ENCODE measurements at regions not wholly inside any gene's neighbourhood (a gene's known extent, or its start where the extent isn't known, plus 50 kb on each side); places are given as distances from the start of the nearest gene placed in this dataset.

- Histone ChIP-seq H3K4me1 (ENCODE audit: control insufficient read depth, insufficient read depth, low read length) (no peaks in the 10 kb centered on the region), H3K9me3 (ENCODE audit: control insufficient read depth, insufficient read depth, low read depth, low read length) (no peaks in the 10 kb centered on the region), H3K27ac (ENCODE audit: low read depth, low read length) (no peak overlapping the region), H3K36me3 (ENCODE audit: control insufficient read depth, insufficient read depth, low read length) (no peaks in the 10 kb centered on the region), H3K27me3 (ENCODE audit: control insufficient read depth, insufficient read depth, low read length) (no peaks in the 10 kb centered on the region), H3K9ac (ENCODE audit: low read length) (no peak overlapping the region), H3K4me3 (ENCODE audit: low read depth, low read length) (no peak overlapping the region)
Observed at GRCh38 chr9:12065050-12065449, 628.1 kb upstream of the TYRP1 start.

DNA sequence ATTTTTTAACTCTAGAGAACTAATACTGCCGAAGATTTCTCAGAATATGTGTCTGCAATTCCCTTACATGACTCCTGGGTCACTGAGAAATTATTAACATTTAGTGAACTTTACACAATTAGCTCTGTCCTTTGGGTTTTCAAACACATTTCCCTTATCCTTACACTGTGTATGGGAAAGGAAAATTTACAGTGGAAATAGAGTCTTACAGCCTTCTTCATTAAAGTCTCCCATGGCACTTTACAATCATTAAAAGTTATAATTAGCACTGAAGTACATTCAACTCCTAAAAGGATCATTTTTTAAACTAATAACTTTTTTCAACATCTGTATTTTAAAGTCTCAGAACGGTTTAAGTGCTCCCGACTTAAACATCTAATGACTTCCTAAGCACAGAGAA is 627.5 kb upstream of the TYRP1 start:
- Histone ChIP-seq H3K9ac (ENCODE audit: low read length) (no peak overlapping the region), H3K36me3 (ENCODE audit: control insufficient read depth, insufficient read depth, low read length) (no peaks in the 10 kb centered on the region), H3K9me3 (ENCODE audit: control insufficient read depth, insufficient read depth, low read depth, low read length) (no peaks in the 10 kb centered on the region), H3K27me3 (ENCODE audit: control insufficient read depth, insufficient read depth, low read length) (no peaks in the 10 kb centered on the region), H3K4me3 (ENCODE audit: low read depth, low read length) (no peak overlapping the region), H3K4me1 (ENCODE audit: control insufficient read depth, insufficient read depth, low read length) (no peaks in the 10 kb centered on the region), H3K27ac (ENCODE audit: low read depth, low read length) (no peak overlapping the region)

DNA sequence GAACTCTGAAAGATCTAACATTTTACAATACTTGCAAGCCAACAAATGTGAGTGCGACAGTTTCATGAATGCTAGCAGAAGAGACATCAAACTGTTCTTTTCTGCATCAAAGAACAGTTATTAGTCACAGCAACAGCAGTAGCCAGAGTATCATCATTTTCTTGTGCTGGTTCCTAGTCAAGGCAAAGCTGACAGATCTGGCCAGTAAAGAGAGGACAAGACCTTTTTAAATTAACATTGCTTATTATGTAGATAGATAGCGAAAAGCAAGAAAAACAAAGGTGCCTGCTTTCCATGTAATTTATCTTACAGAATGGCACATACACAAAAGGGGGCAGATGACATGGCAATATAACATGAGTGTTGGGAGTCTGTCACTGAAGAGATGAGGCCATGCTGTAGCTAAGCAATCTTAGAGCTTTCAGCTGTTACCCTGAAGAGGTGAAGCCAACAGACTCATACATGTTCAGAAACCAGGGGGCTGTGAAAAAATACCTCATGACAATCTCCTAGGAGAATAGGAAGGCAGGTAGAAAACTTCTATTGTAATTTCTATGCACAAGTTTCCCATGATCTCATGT is 626.6 kb upstream of the TYRP1 start:
- peaks cover under 1% of the 10 kb centered on the region for H3K9me3 ChIP-seq (ENCODE audit: control insufficient read depth, insufficient read depth, low read depth, low read length)
- H3K4me3 ChIP-seq (ENCODE audit: low read depth, low read length), result no peak overlapping the region
- H3K9ac ChIP-seq (ENCODE audit: low read length), result no peak overlapping the region
- H3K4me1 ChIP-seq (ENCODE audit: control insufficient read depth, insufficient read depth, low read length), result no peaks in the 10 kb centered on the region
- H3K36me3 ChIP-seq (ENCODE audit: control insufficient read depth, insufficient read depth, low read length), result no peaks in the 10 kb centered on the region
- no peaks in the 10 kb centered on the region for H3K27me3 ChIP-seq (ENCODE audit: control insufficient read depth, insufficient read depth, low read length)
- no peak overlapping the region for H3K27ac ChIP-seq (ENCODE audit: low read depth, low read length)

GRCh38 chr9:12069366-12069765 is 623.8 kb upstream of the TYRP1 start:
- Histone ChIP-seq H3K9ac (ENCODE audit: low read length) (no peak overlapping the region), H3K9me3 (ENCODE audit: control insufficient read depth, insufficient read depth, low read depth, low read length) (peaks cover 9% of the 10 kb centered on the region), H3K4me3 (ENCODE audit: low read depth, low read length) (no peak overlapping the region), H3K27ac (ENCODE audit: low read depth, low read length) (no peak overlapping the region), H3K27me3 (ENCODE audit: control insufficient read depth, insufficient read depth, low read length) (no peaks in the 10 kb centered on the region), H3K36me3 (ENCODE audit: control insufficient read depth, insufficient read depth, low read length) (no peaks in the 10 kb centered on the region), H3K4me1 (ENCODE audit: control insufficient read depth, insufficient read depth, low read length) (no peaks in the 10 kb centered on the region)

- Histone ChIP-seq H3K9ac (ENCODE audit: low read length) (no peak overlapping the region), H3K36me3 (ENCODE audit: control insufficient read depth, insufficient read depth, low read length) (no peaks in the 10 kb centered on the region), H3K4me1 (ENCODE audit: control insufficient read depth, insufficient read depth, low read length) (no peaks in the 10 kb centered on the region), H3K27ac (ENCODE audit: low read depth, low read length) (no peak overlapping the region), H3K4me3 (ENCODE audit: low read depth, low read length) (no peak overlapping the region), H3K9me3 (ENCODE audit: control insufficient read depth, insufficient read depth, low read depth, low read length) (no peaks in the 10 kb centered on the region), H3K27me3 (ENCODE audit: control insufficient read depth, insufficient read depth, low read length) (no peaks in the 10 kb centered on the region)
Observed at GRCh38 chr9:12085399-12085798, 607.8 kb upstream of the TYRP1 start.

DNA sequence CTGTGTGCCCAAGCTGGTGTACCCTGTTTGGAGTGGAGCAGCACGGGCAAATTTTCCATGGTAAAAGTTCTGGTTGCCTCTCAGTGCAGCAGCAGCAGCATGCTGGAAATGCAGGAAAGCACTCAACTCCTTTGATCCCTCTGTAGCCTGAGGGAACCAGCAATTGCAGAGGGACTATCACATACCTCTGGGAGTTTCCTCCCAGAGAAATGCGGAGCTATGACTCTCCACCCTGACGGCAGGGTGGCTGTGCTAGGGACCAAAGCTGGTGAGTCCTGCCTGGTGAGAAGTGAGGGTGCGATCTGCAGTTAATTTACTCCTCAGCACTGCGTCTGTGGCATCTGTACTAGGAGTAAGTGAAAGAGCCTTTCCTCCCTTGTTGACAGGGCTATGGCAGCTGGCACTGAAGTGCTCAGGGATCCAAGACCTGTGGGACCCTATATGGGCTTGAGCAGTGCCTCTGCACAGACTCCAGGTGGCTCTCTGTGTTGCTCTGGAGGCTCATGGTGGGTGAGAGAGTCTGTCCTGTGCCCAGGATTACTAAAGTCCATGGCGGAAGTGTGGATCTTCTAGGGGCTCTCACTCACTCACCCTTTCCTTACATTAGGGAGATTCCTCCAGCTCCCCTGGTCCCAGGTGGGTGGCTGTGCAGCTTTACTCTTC is 601.2 kb upstream of the TYRP1 start:
- Histone ChIP-seq H3K27me3 (ENCODE audit: control insufficient read depth, insufficient read depth, low read length) (no peaks in the 10 kb centered on the region), H3K4me1 (ENCODE audit: control insufficient read depth, insufficient read depth, low read length) (peaks cover 8% of the 10 kb centered on the region; the same call in 1 of the 2 replicates), H3K4me3 (ENCODE audit: low read depth, low read length) (no peak overlapping the region), H3K9ac (ENCODE audit: low read length) (no peak overlapping the region), H3K27ac (ENCODE audit: low read depth, low read length) (no peak overlapping the region), H3K36me3 (ENCODE audit: control insufficient read depth, insufficient read depth, low read length) (no peaks in the 10 kb centered on the region), H3K9me3 (ENCODE audit: control insufficient read depth, insufficient read depth, low read depth, low read length) (no peaks in the 10 kb centered on the region)

DNA sequence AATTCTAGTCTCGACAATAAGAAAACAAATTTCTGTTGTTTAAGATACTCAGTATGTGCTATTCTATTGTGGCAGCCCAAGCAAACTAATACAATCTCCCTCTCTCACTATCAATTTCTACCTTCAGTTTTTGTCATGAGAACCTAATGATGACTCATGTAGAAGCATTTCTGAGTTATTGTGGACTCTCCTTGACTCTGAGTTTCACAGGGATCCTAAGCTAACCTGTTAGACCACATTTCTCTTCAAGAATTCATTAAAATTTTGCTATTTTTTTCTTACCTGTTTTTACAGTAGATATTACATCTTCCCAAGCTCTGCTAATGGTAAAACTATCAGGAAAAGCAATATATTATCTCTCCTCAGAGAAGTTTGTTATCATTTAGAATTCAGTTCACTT is 599.1 kb upstream of the TYRP1 start:
- Histone ChIP-seq H3K4me1 (ENCODE audit: control insufficient read depth, insufficient read depth, low read length) (peaks cover 8% of the 10 kb centered on the region; the same call in 1 of the 2 replicates), H3K4me3 (ENCODE audit: low read depth, low read length) (no peak overlapping the region), H3K36me3 (ENCODE audit: control insufficient read depth, insufficient read depth, low read length) (no peaks in the 10 kb centered on the region), H3K9ac (ENCODE audit: low read length) (no peak overlapping the region), H3K27me3 (ENCODE audit: control insufficient read depth, insufficient read depth, low read length) (no peaks in the 10 kb centered on the region), H3K9me3 (ENCODE audit: control insufficient read depth, insufficient read depth, low read depth, low read length) (no peaks in the 10 kb centered on the region), H3K27ac (ENCODE audit: low read depth, low read length) (no peak overlapping the region)

DNA sequence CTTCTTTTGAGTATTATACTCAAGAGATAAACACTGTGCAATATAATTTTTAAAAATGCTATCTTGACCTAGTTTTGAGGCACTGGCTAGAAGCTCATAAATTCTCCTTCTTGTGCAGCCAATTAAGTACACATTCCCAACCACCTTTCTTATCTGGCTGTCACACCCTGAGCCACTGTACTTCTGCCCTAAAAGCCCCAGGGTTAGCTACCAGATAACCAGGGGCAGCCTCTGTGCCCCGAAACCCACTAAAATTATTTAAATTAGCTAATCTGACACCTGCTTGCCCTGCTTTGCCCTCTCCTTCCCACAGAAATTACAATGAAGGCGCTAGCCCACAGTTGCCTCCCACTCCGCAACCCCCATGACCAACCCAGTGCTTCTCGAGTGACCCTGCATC is 597.3 kb upstream of the TYRP1 start:
- Histone ChIP-seq H3K36me3 (ENCODE audit: control insufficient read depth, insufficient read depth, low read length) (no peaks in the 10 kb centered on the region), H3K9me3 (ENCODE audit: control insufficient read depth, insufficient read depth, low read depth, low read length) (peaks cover 11% of the 10 kb centered on the region; the same call in 1 of the 2 replicates), H3K27me3 (ENCODE audit: control insufficient read depth, insufficient read depth, low read length) (no peaks in the 10 kb centered on the region), H3K9ac (ENCODE audit: low read length) (no peak overlapping the region), H3K27ac (ENCODE audit: low read depth, low read length) (no peak overlapping the region), H3K4me1 (ENCODE audit: control insufficient read depth, insufficient read depth, low read length) (peaks cover 8% of the 10 kb centered on the region; the same call in 1 of the 2 replicates), H3K4me3 (ENCODE audit: low read depth, low read length) (no peak overlapping the region)

DNA sequence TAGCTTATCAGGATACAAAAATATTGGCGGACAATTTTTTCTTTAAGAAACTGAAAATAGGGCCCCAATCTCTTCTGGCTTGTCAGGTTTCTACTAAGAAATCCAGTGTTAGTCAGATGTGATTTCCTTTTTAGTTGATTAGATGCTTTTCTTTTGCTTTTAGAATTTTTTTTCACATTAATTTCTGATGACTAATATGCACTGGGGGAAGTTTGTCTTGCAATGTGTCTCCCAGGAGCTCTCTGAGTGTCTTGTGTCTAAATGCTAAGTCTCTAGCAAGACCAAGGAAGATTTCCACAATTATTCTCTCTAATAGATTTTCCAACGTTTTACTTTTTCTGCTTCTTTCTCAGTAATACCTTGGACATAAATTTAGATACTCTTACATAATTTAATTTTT is 559.8 kb upstream of the TYRP1 start:
- H3K4me3 ChIP-seq (ENCODE audit: low read depth, low read length), result no peak overlapping the region
- H3K9me3 ChIP-seq (ENCODE audit: control insufficient read depth, insufficient read depth, low read depth, low read length), result 0 out of 2 replicates have a peak, but pooled peaks cover 3% of the 10 kb centered on the region
- H3K36me3 ChIP-seq (ENCODE audit: control insufficient read depth, insufficient read depth, low read length), result no peaks in the 10 kb centered on the region
- H3K9ac ChIP-seq (ENCODE audit: low read length), result no peak overlapping the region
- H3K27me3 ChIP-seq (ENCODE audit: control insufficient read depth, insufficient read depth, low read length), result no peaks in the 10 kb centered on the region
- no peaks in the 10 kb centered on the region for H3K4me1 ChIP-seq (ENCODE audit: control insufficient read depth, insufficient read depth, low read length)
- no peak overlapping the region for H3K27ac ChIP-seq (ENCODE audit: low read depth, low read length)

DNA sequence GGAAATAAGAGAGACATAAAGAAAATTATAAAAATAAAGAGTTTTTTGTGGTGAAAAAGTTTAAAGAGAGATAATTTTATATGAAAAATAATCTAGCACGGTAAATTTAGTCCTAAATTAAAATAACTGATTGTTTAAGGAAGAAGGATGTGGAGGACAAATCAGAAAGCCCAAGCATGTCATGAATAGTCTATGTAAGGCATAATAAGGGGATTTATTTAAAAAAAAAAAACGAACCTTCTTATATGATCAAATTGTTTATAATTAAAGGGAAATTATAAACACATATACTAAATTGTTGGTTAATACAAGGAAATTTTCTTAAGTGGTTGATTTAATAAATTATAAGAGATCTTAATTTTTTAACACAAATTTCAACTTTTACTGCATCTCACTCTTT is 551.8 kb upstream of the TYRP1 start:
- H3K9me3 ChIP-seq (ENCODE audit: control insufficient read depth, insufficient read depth, low read depth, low read length), result peaks cover 33% of the 10 kb centered on the region
- no peaks in the 10 kb centered on the region for H3K27me3 ChIP-seq (ENCODE audit: control insufficient read depth, insufficient read depth, low read length)
- H3K9ac ChIP-seq (ENCODE audit: low read length), result no peak overlapping the region
- H3K4me3 ChIP-seq (ENCODE audit: low read depth, low read length), result no peak overlapping the region
- no peaks in the 10 kb centered on the region for H3K4me1 ChIP-seq (ENCODE audit: control insufficient read depth, insufficient read depth, low read length)
- H3K27ac ChIP-seq (ENCODE audit: low read depth, low read length), result no peak overlapping the region
- H3K36me3 ChIP-seq (ENCODE audit: control insufficient read depth, insufficient read depth, low read length), result no peaks in the 10 kb centered on the region

DNA sequence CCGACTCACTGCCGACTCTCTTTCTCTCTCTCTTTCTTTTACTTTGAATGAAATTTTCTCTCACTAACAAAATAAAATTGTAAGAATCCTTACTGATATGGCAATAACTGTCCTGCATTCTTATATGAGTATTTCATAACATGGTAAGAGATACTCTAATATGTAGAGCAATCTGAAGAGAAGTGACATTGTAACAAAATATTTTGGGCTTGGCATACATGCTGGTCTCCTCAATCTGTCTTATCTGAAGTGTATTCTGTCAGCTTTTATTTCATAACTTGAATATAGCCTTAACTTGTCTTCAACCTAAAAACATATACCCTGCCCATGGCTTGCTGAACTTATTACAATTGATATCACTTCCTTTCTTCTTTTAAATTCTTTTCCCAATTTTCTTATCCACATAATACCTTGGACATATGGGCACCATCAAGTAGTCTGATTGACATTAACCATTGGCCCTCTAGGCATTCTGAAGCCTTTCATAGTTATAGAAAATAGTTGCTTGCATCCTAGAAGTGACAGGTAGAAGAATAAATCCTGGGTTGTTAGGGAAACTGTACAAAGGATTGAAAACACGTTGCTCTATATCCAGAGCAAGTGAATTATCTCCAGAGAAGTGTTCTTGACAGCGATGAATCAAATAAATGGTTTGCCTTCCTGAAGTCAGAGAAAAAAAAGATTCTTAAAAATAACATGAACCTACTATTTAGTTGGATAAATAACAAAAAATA is 537.6 kb upstream of the TYRP1 start:
- Histone ChIP-seq H3K27ac (ENCODE audit: low read depth, low read length) (no peak overlapping the region), H3K9me3 (ENCODE audit: control insufficient read depth, insufficient read depth, low read depth, low read length) (no peaks in the 10 kb centered on the region), H3K27me3 (ENCODE audit: control insufficient read depth, insufficient read depth, low read length) (no peaks in the 10 kb centered on the region), H3K9ac (ENCODE audit: low read length) (no peak overlapping the region), H3K4me1 (ENCODE audit: control insufficient read depth, insufficient read depth, low read length) (no peaks in the 10 kb centered on the region), H3K4me3 (ENCODE audit: low read depth, low read length) (no peak overlapping the region), H3K36me3 (ENCODE audit: control insufficient read depth, insufficient read depth, low read length) (no peaks in the 10 kb centered on the region)
